ENCODE measurements at regions not wholly inside any gene's neighbourhood (a gene's known extent, or its start where the extent isn't known, plus 50 kb on each side); places are given as distances from the start of the nearest gene placed in this dataset.

DNA sequence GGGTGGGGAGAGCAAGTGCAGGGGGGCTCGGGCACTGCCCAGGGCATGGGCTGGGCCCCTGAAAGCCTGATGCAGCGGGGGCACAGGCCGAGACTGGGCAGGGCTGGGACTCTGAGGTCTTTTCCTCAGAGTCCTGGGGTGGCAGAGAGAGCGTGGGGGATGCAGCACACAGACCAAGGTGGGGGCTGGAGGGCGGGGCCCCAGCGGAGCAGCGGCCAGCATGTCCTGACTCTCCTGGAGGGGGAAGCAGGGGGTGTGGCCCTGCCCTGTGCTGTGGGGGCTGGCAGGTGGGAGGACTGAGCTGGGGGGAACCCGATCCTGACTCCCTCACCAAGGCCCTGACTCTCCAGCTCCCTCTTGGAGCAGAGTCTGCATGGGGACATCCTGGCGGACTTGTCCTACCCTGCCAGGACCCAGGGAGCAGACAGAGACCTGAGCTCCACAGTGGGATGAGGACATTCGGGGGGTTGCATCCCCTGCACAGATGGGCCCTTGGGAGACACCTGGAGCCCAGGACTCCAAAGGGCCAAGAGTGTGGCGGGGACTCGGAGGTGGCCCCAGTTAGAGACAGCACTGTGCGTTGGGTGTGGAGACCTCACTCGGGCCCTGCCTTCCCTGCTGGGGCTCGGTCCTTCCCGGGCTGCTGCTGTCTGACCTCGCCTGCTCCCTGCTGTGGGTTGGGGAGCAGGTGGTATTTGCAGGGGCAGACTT lies 326.1 kb downstream of the TMEM121 start:
- Histone ChIP-seq H3K27ac (no peak overlapping the region), H3K4me1 (no peaks in the 10 kb centered on the region), H3K27me3 (no peaks in the 10 kb centered on the region), H3K9me3 (peaks cover 0 to 3% (median 0%) of the 10 kb centered on the region in 3 donors), H3K4me3 (no peak overlapping the region), H3K36me3 (no peaks in the 10 kb centered on the region)
- 77 to 80% methylated on average over 3 to 7 of the region's 17 CpGs for WGBS, 2 donors
- DNase-seq: no peak
- intact Hi-C loops (cut with DNase I): no loop called here
- no peak for TF ChIP-seq POLR2A (IDR thresholded peaks at IDR 0.05)
- no peak for TF ChIP-seq CTCF (IDR thresholded peaks at IDR 0.05)

- DNase-seq: no peak
- Histone ChIP-seq H3K9me3 (peaks cover 0 to 11% (median 4%) of the 10 kb centered on the region in 3 donors), H3K4me1 (no peaks in the 10 kb centered on the region), H3K27me3 (no peaks in the 10 kb centered on the region), H3K27ac (no peak overlapping the region), H3K36me3 (no peaks in the 10 kb centered on the region), H3K4me3 (no peak overlapping the region)
- 60 to 78% methylated on average over 1 to 2 of the region's 16 CpGs for WGBS, 2 donors
- intact Hi-C loops (cut with DNase I): no loop called here
- TF ChIP-seq CTCF (IDR thresholded peaks at IDR 0.05): no peak
- TF ChIP-seq POLR2A (IDR thresholded peaks at IDR 0.05): no peak
Observed at GRCh38 chr14:105853089-105853906, 326.9 kb downstream of the TMEM121 start.

GRCh38 chr14:105853907-105854599 lies 327.7 kb downstream of the TMEM121 start:
- Histone ChIP-seq H3K27ac (no peak overlapping the region), H3K4me3 (no peak overlapping the region), H3K4me1 (no peaks in the 10 kb centered on the region), H3K27me3 (no peaks in the 10 kb centered on the region), H3K36me3 (no peaks in the 10 kb centered on the region), H3K9me3 (peaks cover 0 to 12% (median 7%) of the 10 kb centered on the region in 3 donors)
- WGBS, 2 donors: 83 to 91% methylated on average over 6 to 11 of the region's 25 CpGs
- no peak for TF ChIP-seq CTCF (IDR thresholded peaks at IDR 0.05)
- TF ChIP-seq POLR2A (IDR thresholded peaks at IDR 0.05): no peak
- DNase-seq: no peak
- intact Hi-C loops (cut with DNase I): no loop called here

DNA sequence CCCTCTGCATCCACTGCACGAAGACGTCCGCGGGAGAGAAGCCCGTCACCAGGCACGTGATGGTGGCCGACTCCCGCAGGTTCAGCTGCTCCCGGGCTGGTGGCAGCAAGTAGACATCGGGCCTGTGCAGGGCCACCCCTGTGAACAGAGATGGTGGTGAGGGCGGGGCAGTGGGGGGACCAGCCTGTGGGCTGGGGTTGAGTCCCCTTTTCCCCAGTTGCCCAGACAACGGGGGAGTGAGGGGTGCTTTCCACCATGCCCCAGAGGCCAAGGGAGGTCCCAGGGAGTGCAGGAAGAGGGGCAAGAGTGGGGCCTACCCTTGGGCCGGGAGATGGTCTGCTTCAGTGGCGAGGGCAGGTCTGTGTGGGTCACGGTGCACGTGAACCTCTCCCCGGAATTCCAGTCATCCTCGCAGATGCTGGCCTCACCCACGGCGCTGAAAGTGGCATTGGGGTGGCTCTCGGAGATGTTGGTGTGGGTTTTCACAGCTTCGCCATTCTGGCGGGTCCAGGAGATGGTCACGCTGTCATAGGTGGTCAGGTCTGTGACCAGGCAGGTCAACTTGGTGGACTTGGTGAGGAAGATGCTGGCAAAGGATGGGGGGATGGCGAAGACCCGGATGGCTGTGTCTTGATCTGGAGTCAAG lies 328.3 kb downstream of the TMEM121 start:
- no peak for DNase-seq
- intact Hi-C loops (cut with DNase I): no loop called here
- Histone ChIP-seq H3K27ac (no peak overlapping the region), H3K4me3 (no peak overlapping the region), H3K9me3 (peaks cover 0 to 12% (median 7%) of the 10 kb centered on the region in 3 donors), H3K4me1 (no peaks in the 10 kb centered on the region), H3K36me3 (no peaks in the 10 kb centered on the region), H3K27me3 (no peaks in the 10 kb centered on the region)
- WGBS, 2 donors: 83 to 92% methylated on average over 9 to 21 of the region's 26 CpGs
- TF ChIP-seq POLR2A (IDR thresholded peaks at IDR 0.05): no peak
- TF ChIP-seq CTCF (IDR thresholded peaks at IDR 0.05): no peak
